HepG2 (cell line): ENCODE measurements at regions not wholly inside any gene's neighbourhood (a gene's known extent, or its start where the extent isn't known, plus 50 kb on each side); places are given as distances from the start of the nearest gene placed in this dataset.

ENCODE experiments used
- ATAC-seq: fragments of 200-7000 bp; cut with Tn5 transposase; 3 replicates; pipeline ENCODE4 v1.9.1; 2020; ENCODE audit warnings: mild to moderate bottlenecking, moderate library complexity
- BruUV-seq: library from RNA; stranded (reverse); fragments of 400-500 nt; replicated peaks from 2 replicates; lab custom pipeline; 2021; lab: Mats Ljungman, UMichigan
- CTCF ChIA-PET: fragments of 300-600 bp; formaldehyde crosslinking; extraction: SDS; loops from one replicate; lab custom pipeline; 2021; ENCODE audit warnings: low total read pairs, inconsistent platforms, low intra/inter-chr PET ratio; lab: Yijun Ruan, JAX
- POLR2A ChIA-PET: fragments of 350-600 bp; sonication (Branson Sonifier 250); formaldehyde crosslinking; loops from one replicate; lab custom pipeline; 2020; ENCODE audit warnings: antibody characterized with exemption, inconsistent platforms; lab: Yijun Ruan, JAX
- DNase-seq: peaks from one replicate; pipeline ENCODE4 v3.0.0-alpha.2; 2015; ENCODE audit warnings: low spot score
- FAIRE-seq: peaks from 3 replicates; lab custom pipeline; 2011; peaks lifted over from hg19 to GRCh38; lab: Jason Lieb, UNC
- H2AFZ ChIP-seq: one replicate; pipeline ENCODE4 v1.6.1; 2011; ENCODE audit warnings: low read length, inconsistent platforms
- H3K27ac ChIP-seq: fragments of 300-600 bp; 3 replicates; pipeline ENCODE4 v1.8.0; 2011; ENCODE audit warnings: mixed run types, mild to moderate bottlenecking, mixed read lengths, low read length, inconsistent platforms; ENCODE audit not compliant: insufficient read depth; ENCODE audit errors: extremely low read length
- H3K27me3 ChIP-seq, 2 experiments: fragments of 200-600 bp in 1 of 2; 2 replicates in 1 of 2; 3 replicates in 1 of 2; pipeline versions ENCODE4 v1.6.0 to v1.8.0; 2011; ENCODE audit warnings: low read length in 2 of 2, mild to moderate bottlenecking in 2 of 2, moderate library complexity in 2 of 2, inconsistent platforms in 1 of 2; ENCODE audit not compliant: insufficient read depth in 2 of 2, control insufficient read depth in 1 of 2
- H3K36me3 ChIP-seq, 2 experiments: fragments of 200-600 bp in 1 of 2; replicated peaks in 1 of 2; 2 replicates in 1 of 2; 3 replicates in 1 of 2; pipeline versions ENCODE4 v1.5.1 to v1.8.0; 2011; ENCODE audit warnings: low read length in 2 of 2, inconsistent platforms in 1 of 2; ENCODE audit not compliant: insufficient read depth in 2 of 2, control insufficient read depth in 1 of 2
- H3K4me1 ChIP-seq: 2 replicates; pipeline ENCODE4 v1.5.1; 2012; ENCODE audit warnings: low read length, inconsistent platforms; ENCODE audit not compliant: insufficient read depth
- H3K4me2 ChIP-seq: 2 replicates; pipeline ENCODE4 v1.6.0; 2011; ENCODE audit warnings: low read depth, low read length, inconsistent platforms
- H3K4me3 ChIP-seq, 3 experiments: fragments of 200-600 bp in 1 of 3; sonication (generic), shearing (Covaris generic) in 1 of 3; replicated peaks in 1 of 3; 2 replicates each; pipeline ENCODE4 v1.5.1; 2011 to 2016; ENCODE audit warnings: low read length in 3 of 3, inconsistent platforms in 2 of 3, low read depth in 2 of 3, mild to moderate bottlenecking in 2 of 3, control low read depth in 1 of 3, mixed read lengths in 1 of 3; ENCODE audit not compliant: insufficient read depth in 1 of 3
- H3K79me2 ChIP-seq: one replicate; pipeline ENCODE4 v1.6.1; 2011; ENCODE audit warnings: low read length, inconsistent platforms; ENCODE audit not compliant: insufficient read depth
- H3K9ac ChIP-seq: 2 replicates; pipeline ENCODE4 v1.6.0; 2011; ENCODE audit warnings: mild to moderate bottlenecking, low read depth, low read length, inconsistent platforms; ENCODE audit not compliant: insufficient read depth
- H3K9me3 ChIP-seq: 2 replicates; pipeline ENCODE4 v1.5.1; 2012; ENCODE audit warnings: mild to moderate bottlenecking, low read length
- H4K20me1 ChIP-seq: 2 replicates; pipeline ENCODE4 v1.6.0; 2011; ENCODE audit warnings: inconsistent platforms, mild to moderate bottlenecking, low read length, moderate library complexity; ENCODE audit not compliant: insufficient read depth
- CERS6 ChIP-seq: sonication (generic); formaldehyde crosslinking; IDR thresholded peaks from 2 replicates; pipeline ENCODE4 v1.5.0; 2020; ENCODE audit warnings: missing genetic modification reagents
- MED8 ChIP-seq: sonication (generic); formaldehyde crosslinking; IDR thresholded peaks from 2 replicates; pipeline ENCODE4 v1.8.1; 2023; ENCODE audit warnings: mild to moderate bottlenecking, missing genetic modification reagents; ENCODE audit not compliant: insufficient replicate concordance
- PBX2 ChIP-seq: IDR thresholded peaks from 2 replicates; pipeline ENCODE4 v1.6.1; 2016; ENCODE audit warnings: control low read depth
- PCBP2 ChIP-seq: fragments of 200-400 bp; formaldehyde crosslinking; optimal IDR thresholded peaks from 2 replicates; pipeline ENCODE3; 2018; ENCODE audit warnings: low read length, low read depth; ENCODE audit not compliant: poor library complexity, severe bottlenecking
- SRSF4 ChIP-seq: fragments of 200-400 bp; formaldehyde crosslinking; IDR thresholded peaks from one replicate; pipeline ENCODE4 v1.6.1; 2018; ENCODE audit warnings: mild to moderate bottlenecking, low read depth, low read length, moderate library complexity; ENCODE audit not compliant: poor library complexity, severe bottlenecking
- ZBTB43 ChIP-seq: sonication (generic); formaldehyde crosslinking; conservative IDR thresholded peaks from 2 replicates; pipeline ENCODE4 v1.4.0; 2020; ENCODE audit warnings: missing genetic modification reagents
- ZNF256 ChIP-seq: sonication (generic); formaldehyde crosslinking; conservative IDR thresholded peaks from 2 replicates; pipeline ENCODE4 v1.4.0; 2020; ENCODE audit warnings: missing genetic modification reagents
- ZNF432 ChIP-seq: sonication (generic); formaldehyde crosslinking; IDR thresholded peaks from 2 replicates; pipeline ENCODE4 v1.5.0; 2020; ENCODE audit warnings: missing genetic modification reagents, mild to moderate bottlenecking, borderline replicate concordance
- ZNF543 ChIP-seq: sonication (generic); formaldehyde crosslinking; IDR thresholded peaks from 2 replicates; pipeline ENCODE4 v1.4.0; 2020; ENCODE audit warnings: mild to moderate bottlenecking, missing genetic modification reagents
- WGBS: methylation state at CpG from one replicate; pipeline ENCODE4 v1.1.6; 2017; ENCODE audit warnings: low lambda C conversion rate; 5-methylcytosine and 5-hydroxymethylcytosine counted together
- in situ Hi-C: cut with HindIII; loops from 2 replicates; pipeline ENCODE4 v1.10.0; 2017; ENCODE audit warnings: low pct_unique_long_range_greater_than_20kb; ENCODE audit not compliant: extremely low pct_ligation_motif_present
- intact Hi-C: fragments of 100-400 bp; cut with micrococcal nuclease; formaldehyde crosslinking; loops from one replicate; pipeline ENCODE4 v1.10.0; 2022; ENCODE audit not compliant: unreplicated experiment
- TF ChIP-seq, protein P1 (sequence below): sonication (generic); formaldehyde crosslinking; IDR thresholded peaks from 2 replicates; pipeline ENCODE4 v1.5.1; 2020; ENCODE audit warnings: mild to moderate bottlenecking, missing genetic modification reagents, moderate library complexity

GRCh38 chr12:89269174-89269573 lies 83.1 kb downstream of the DUSP6 start:
- no peak for DNase-seq
- intact Hi-C loops: no loop called here
- no peak overlapping the region for H3K4me2 ChIP-seq
- no peak overlapping the region for H2AFZ ChIP-seq
- H4K20me1 ChIP-seq: no peaks in the 10 kb centered on the region
- ATAC-seq: no peak
- H3K9ac ChIP-seq: no peak overlapping the region
- H3K4me1 ChIP-seq: no peaks in the 10 kb centered on the region
- H3K36me3 ChIP-seq: no peaks in the 10 kb centered on the region
- TF ChIP-seq, protein P1, sequence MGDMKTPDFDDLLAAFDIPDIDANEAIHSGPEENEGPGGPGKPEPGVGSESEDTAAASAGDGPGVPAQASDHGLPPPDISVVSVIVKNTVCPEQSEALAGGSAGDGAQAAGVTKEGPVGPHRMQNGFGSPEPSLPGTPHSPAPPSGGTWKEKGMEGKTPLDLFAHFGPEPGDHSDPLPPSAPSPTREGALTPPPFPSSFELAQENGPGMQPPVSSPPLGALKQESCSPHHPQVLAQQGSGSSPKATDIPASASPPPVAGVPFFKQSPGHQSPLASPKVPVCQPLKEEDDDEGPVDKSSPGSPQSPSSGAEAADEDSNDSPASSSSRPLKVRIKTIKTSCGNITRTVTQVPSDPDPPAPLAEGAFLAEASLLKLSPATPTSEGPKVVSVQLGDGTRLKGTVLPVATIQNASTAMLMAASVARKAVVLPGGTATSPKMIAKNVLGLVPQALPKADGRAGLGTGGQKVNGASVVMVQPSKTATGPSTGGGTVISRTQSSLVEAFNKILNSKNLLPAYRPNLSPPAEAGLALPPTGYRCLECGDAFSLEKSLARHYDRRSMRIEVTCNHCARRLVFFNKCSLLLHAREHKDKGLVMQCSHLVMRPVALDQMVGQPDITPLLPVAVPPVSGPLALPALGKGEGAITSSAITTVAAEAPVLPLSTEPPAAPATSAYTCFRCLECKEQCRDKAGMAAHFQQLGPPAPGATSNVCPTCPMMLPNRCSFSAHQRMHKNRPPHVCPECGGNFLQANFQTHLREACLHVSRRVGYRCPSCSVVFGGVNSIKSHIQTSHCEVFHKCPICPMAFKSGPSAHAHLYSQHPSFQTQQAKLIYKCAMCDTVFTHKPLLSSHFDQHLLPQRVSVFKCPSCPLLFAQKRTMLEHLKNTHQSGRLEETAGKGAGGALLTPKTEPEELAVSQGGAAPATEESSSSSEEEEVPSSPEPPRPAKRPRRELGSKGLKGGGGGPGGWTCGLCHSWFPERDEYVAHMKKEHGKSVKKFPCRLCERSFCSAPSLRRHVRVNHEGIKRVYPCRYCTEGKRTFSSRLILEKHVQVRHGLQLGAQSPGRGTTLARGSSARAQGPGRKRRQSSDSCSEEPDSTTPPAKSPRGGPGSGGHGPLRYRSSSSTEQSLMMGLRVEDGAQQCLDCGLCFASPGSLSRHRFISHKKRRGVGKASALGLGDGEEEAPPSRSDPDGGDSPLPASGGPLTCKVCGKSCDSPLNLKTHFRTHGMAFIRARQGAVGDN (CRISPR knock-in tag): no peak
- 13% methylated on average over 3 of the region's 3 CpGs for WGBS
- no peaks in the 10 kb centered on the region; a peak in 1 of 5 replicates for H3K27me3 ChIP-seq
- FAIRE-seq: no peak
- no peaks in the 10 kb centered on the region for H3K9me3 ChIP-seq
- H3K4me3 ChIP-seq: no peak overlapping the region
- H3K79me2 ChIP-seq: no peaks in the 10 kb centered on the region
- ChIA-PET CTCF (no interaction called here), POLR2A (no interaction called here)
- no TSS peak for BruUV-seq
- no peak overlapping the region for H3K27ac ChIP-seq
- in situ Hi-C loops: no loop called here

DNA sequence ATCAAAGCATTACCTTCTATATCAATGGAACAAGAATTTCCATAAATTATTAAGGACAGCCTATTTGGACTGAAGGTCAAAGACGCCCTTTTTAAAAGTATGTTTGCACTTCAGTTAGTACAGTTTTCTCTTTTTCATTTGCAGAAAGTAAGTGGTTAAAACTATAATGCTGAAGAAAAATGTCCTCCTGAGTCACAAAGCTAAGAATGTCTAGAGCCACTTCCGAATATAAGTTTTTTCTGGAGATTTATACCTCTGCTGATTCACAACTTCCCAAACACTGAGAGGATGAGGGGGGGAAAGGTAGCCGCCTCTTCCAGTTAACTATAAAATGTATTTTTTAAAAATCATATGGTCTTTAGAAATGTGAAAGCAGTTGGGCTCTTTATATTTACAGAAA lies 84.9 kb downstream of the DUSP6 start:
- Histone ChIP-seq H3K9ac (no peak overlapping the region), H3K4me3 (no peak overlapping the region), H3K4me1 (no peaks in the 10 kb centered on the region), H3K4me2 (no peak overlapping the region), H3K27me3 (no peaks in the 10 kb centered on the region; a peak in 1 of 5 replicates), H3K9me3 (no peaks in the 10 kb centered on the region), H3K36me3 (no peaks in the 10 kb centered on the region), H4K20me1 (no peaks in the 10 kb centered on the region), H3K79me2 (no peaks in the 10 kb centered on the region), H2AFZ (no peak overlapping the region), H3K27ac (no peak overlapping the region)
- intact Hi-C loops: no loop called here
- no TSS peak for BruUV-seq
- 30% methylated on average over 3 of the region's 3 CpGs for WGBS
- FAIRE-seq: no peak
- ATAC-seq: no peak
- in situ Hi-C loops: no loop called here
- ChIA-PET CTCF (no interaction called here), POLR2A (no interaction called here)
- DNase-seq: no peak
- TF ChIP-seq PBX2 (CRISPR knock-in tag): no peak
- no peak for TF ChIP-seq ZNF432 (CRISPR knock-in tag)
- no peak for TF ChIP-seq MED8 (CRISPR knock-in tag)
- no peak for TF ChIP-seq ZBTB43 (CRISPR knock-in tag)
- no peak for TF ChIP-seq CERS6 (CRISPR knock-in tag)
- no peak for TF ChIP-seq PCBP2
- TF ChIP-seq SRSF4: no peak
- no peak for TF ChIP-seq ZNF256 (CRISPR knock-in tag)
- no peak for TF ChIP-seq ZNF543 (CRISPR knock-in tag)
